IMR-90 (cell line): ENCODE measurements at regions not wholly inside any gene's neighbourhood (a gene's known extent, or its start where the extent isn't known, plus 50 kb on each side); places are given as distances from the start of the nearest gene placed in this dataset.
A peak's percentile ranks its signal among the peaks of the same experiment; 100 is the strongest.

Experiments used
- ATAC-seq: fragments of 200-7000 bp; cut with Tn5 transposase; 2 replicates; pipeline ENCODE4 v1.9.1; 2020; ENCODE audit warnings: low read depth, mild to moderate bottlenecking, moderate library complexity
- BruUV-seq: library from RNA; stranded (reverse); fragments of 400-500 nt; replicated peaks from 2 replicates; lab custom pipeline; 2021; lab: Mats Ljungman, UMichigan
- CTCF ChIA-PET: fragments of 300-600 bp; formaldehyde crosslinking; extraction: SDS; loops from one replicate; lab custom pipeline; 2021; ENCODE audit warnings: antibody characterized with exemption; lab: Yijun Ruan, JAX
- POLR2A ChIA-PET: fragments of 300-600 bp; sonication (Branson Sonifier 250); formaldehyde crosslinking; loops from one replicate; lab custom pipeline; 2022; ENCODE audit warnings: antibody characterized with exemption; ENCODE audit not compliant: unreplicated experiment; lab: Charles Lee
- DNase-seq: peaks from one replicate; pipeline ENCODE4 v3.0.0; 2013
- H2AFZ ChIP-seq: replicated peaks from 2 replicates; pipeline ENCODE3; 2013; ENCODE audit warnings: low read length, mild to moderate bottlenecking; ENCODE audit not compliant: poor library complexity
- H2AK5ac ChIP-seq: 2 replicates; pipeline ENCODE4 v1.6.1; 2013; ENCODE audit warnings: low read depth, low read length, inconsistent platforms
- H2AK9ac ChIP-seq: replicated peaks from 2 replicates; pipeline ENCODE3; 2013; ENCODE audit warnings: mild to moderate bottlenecking, low read depth, low read length, moderate library complexity; ENCODE audit not compliant: poor library complexity
- H2BK120ac ChIP-seq: 2 replicates; pipeline ENCODE4 v1.6.1; 2013; ENCODE audit warnings: low read depth, low read length, inconsistent platforms
- H2BK15ac ChIP-seq: 3 replicates; pipeline ENCODE4 v1.6.1; 2013; ENCODE audit warnings: low read depth, low read length, inconsistent platforms
- H2BK20ac ChIP-seq: 2 replicates; pipeline ENCODE4 v1.6.1; 2013; ENCODE audit warnings: low read depth, mild to moderate bottlenecking, inconsistent platforms, low read length, moderate library complexity
- H2BK5ac ChIP-seq: 2 replicates; pipeline ENCODE4 v1.6.1; 2013; ENCODE audit warnings: mild to moderate bottlenecking, low read depth, low read length, inconsistent platforms; ENCODE audit not compliant: poor library complexity, severe bottlenecking
- H3K14ac ChIP-seq: replicated peaks from 2 replicates; pipeline ENCODE4 v1.6.1; 2013; ENCODE audit warnings: low read depth, low read length, inconsistent platforms
- H3K18ac ChIP-seq: 2 replicates; pipeline ENCODE4 v1.6.1; 2013; ENCODE audit warnings: low read depth, low read length, control low read depth
- H3K23ac ChIP-seq: 2 replicates; pipeline ENCODE4 v1.6.1; 2013; ENCODE audit warnings: low read depth, low read length, inconsistent platforms
- H3K27ac ChIP-seq: 2 replicates; pipeline ENCODE4 v1.5.1; 2013; ENCODE audit warnings: mild to moderate bottlenecking, control low read depth, low read length; ENCODE audit not compliant: insufficient read depth
- H3K27me3 ChIP-seq: 2 replicates; pipeline ENCODE4 v1.6.1; 2013; ENCODE audit warnings: low read length; ENCODE audit not compliant: control insufficient read depth, insufficient read depth
- H3K36me3 ChIP-seq: 2 replicates; pipeline ENCODE4 v1.6.1; 2013; ENCODE audit warnings: low read length, mixed read lengths; ENCODE audit not compliant: control insufficient read depth, insufficient read depth
- H3K4ac ChIP-seq: 2 replicates; pipeline ENCODE4 v1.6.1; 2013; ENCODE audit warnings: low read depth, low read length, inconsistent platforms
- H3K4me1 ChIP-seq: 2 replicates; pipeline ENCODE4 v1.6.1; 2013; ENCODE audit warnings: low read length, mixed read lengths; ENCODE audit not compliant: control insufficient read depth, insufficient read depth
- H3K4me2 ChIP-seq: 2 replicates; pipeline ENCODE4 v1.6.1; 2013; ENCODE audit warnings: low read depth, mild to moderate bottlenecking, control low read depth, low read length, moderate library complexity
- H3K4me3 ChIP-seq: 2 replicates; pipeline ENCODE4 v1.5.1; 2013; ENCODE audit warnings: low read depth, mild to moderate bottlenecking, control low read depth, low read length, moderate library complexity; ENCODE audit not compliant: insufficient read depth
- H3K56ac ChIP-seq: 2 replicates; pipeline ENCODE4 v1.6.1; 2013; ENCODE audit warnings: low read length, inconsistent platforms; ENCODE audit not compliant: insufficient read depth; ENCODE audit errors: extremely low read depth
- H3K79me1 ChIP-seq, 2 experiments: 2 replicates each; pipeline ENCODE4 v1.6.1; 2013; ENCODE audit warnings: low read length in 2 of 2, inconsistent platforms in 1 of 2, low read depth in 1 of 2
- H3K9ac ChIP-seq: 2 replicates; pipeline ENCODE4 v1.6.1; 2013; ENCODE audit warnings: low read depth, low read length, control low read depth
- H3K9me1 ChIP-seq: 2 replicates; pipeline ENCODE4 v1.6.1; 2013; ENCODE audit warnings: low read length, inconsistent platforms; ENCODE audit not compliant: insufficient read depth
- H3K9me3 ChIP-seq: 2 replicates; pipeline ENCODE4 v1.6.1; 2013; ENCODE audit warnings: low read length; ENCODE audit not compliant: control insufficient read depth, insufficient read depth
- H4K20me1 ChIP-seq: 2 replicates; pipeline ENCODE4 v1.6.1; 2013; ENCODE audit warnings: low read length, inconsistent platforms; ENCODE audit not compliant: insufficient read depth
- H4K5ac ChIP-seq: 2 replicates; pipeline ENCODE4 v1.6.1; 2013; ENCODE audit warnings: mild to moderate bottlenecking, low read depth, low read length, control low read depth
- H4K8ac ChIP-seq, 2 experiments: 2 replicates each; pipeline ENCODE4 v1.6.1; 2013; ENCODE audit warnings: low read depth in 2 of 2, low read length in 2 of 2, control low read depth in 1 of 2, inconsistent platforms in 1 of 2
- H4K91ac ChIP-seq: 2 replicates; pipeline ENCODE4 v1.6.1; 2013; ENCODE audit warnings: low read depth, low read length, inconsistent platforms; ENCODE audit not compliant: insufficient read depth
- BHLHE40 ChIP-seq: fragments of 150-350 bp; IDR thresholded peaks from 2 replicates; pipeline ENCODE4 v1.6.1; 2016; ENCODE audit warnings: mild to moderate bottlenecking, low read depth, low read length
- CHD1 ChIP-seq: IDR thresholded peaks from 2 replicates; pipeline ENCODE4 v1.6.1; 2012; ENCODE audit warnings: low read depth, low read length, improper control_type of control experiment
- FOS ChIP-seq: fragments of 150-350 bp; IDR thresholded peaks from 2 replicates; pipeline ENCODE4 v1.6.1; 2016; ENCODE audit warnings: low read depth, low read length
- MAZ ChIP-seq: IDR thresholded peaks from 2 replicates; pipeline ENCODE4 v1.6.1; 2012; ENCODE audit warnings: low read depth, mild to moderate bottlenecking, low read length, improper control_type of control experiment, moderate library complexity, borderline replicate concordance
- NFE2L2 ChIP-seq: fragments of 150-350 bp; IDR thresholded peaks from 2 replicates; pipeline ENCODE4 v1.6.1; 2016; ENCODE audit warnings: low read depth, mild to moderate bottlenecking, low read length
- POLR2A ChIP-seq: IDR thresholded peaks from 2 replicates; pipeline ENCODE4 v1.6.1; 2012; ENCODE audit warnings: mild to moderate bottlenecking, low read depth, low read length
- RFX5 ChIP-seq: IDR thresholded peaks from 2 replicates; pipeline ENCODE4 v1.8.0; 2012; ENCODE audit warnings: low read depth, mild to moderate bottlenecking, low read length, moderate library complexity
- SMC3 ChIP-seq: fragments of 150-350 bp; IDR thresholded peaks from 2 replicates; pipeline ENCODE4 v1.6.1; 2016; ENCODE audit warnings: low read depth, mild to moderate bottlenecking, antibody characterized with exemption, low read length, moderate library complexity
- USF2 ChIP-seq: fragments of 150-350 bp; IDR thresholded peaks from 2 replicates; pipeline ENCODE4 v1.6.1; 2017; ENCODE audit warnings: mild to moderate bottlenecking, antibody characterized with exemption, low read length, low read depth
- WGBS, 2 experiments: methylation state at CpG; one replicate each; pipeline versions ENCODE4 v1.1.5 to v1.1.7; 2013; ENCODE audit warnings: missing lambda C conversion rate in 2 of 2; ENCODE audit not compliant: insufficient read length in 1 of 2; ENCODE audit errors: extremely low coverage in 2 of 2; 5-methylcytosine and 5-hydroxymethylcytosine counted together
- dilution Hi-C: fragments of 300-500 bp; cut with HindIII; formaldehyde crosslinking; loops from one replicate; pipeline ENCODE4 v1.14.3; 2018; ENCODE audit warnings: low sequenced_read_pairs; ENCODE audit not compliant: unreplicated experiment
- in situ Hi-C: fragments of 300-500 bp; cut with MboI; formaldehyde crosslinking; loops from 3 replicates; pipeline ENCODE4 v1.14.3; 2019; ENCODE audit warnings: low sequenced_read_pairs, inconsistent platforms, mixed read lengths
- intact Hi-C: fragments of 100-400 bp; cut with micrococcal nuclease; formaldehyde crosslinking; loops from 2 replicates; pipeline ENCODE4 v1.10.0; 2022
- TF ChIP-seq, protein P1 (sequence below): conservative IDR thresholded peaks from 2 replicates; pipeline ENCODE4 v1.5.1; 2012; ENCODE audit warnings: mild to moderate bottlenecking, low read depth, low read length, improper control_type of control experiment

DNA sequence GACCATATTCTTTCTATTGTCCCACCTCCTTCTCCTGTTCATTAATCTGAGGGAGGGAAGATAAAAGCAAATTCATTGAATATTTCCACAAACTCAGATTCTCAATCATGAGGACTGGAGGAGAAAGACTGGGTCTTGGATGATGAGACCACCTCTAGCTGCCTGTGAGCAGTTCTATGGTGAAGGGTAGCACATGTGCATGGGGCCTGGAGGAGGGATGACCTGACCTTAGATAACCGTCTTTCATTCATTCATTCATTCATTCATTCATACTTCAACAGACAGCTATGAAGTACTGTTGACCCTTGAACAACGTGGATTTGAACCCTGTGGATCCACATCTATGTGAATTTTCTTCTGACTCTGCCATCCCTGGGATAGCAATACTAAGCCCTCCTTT lies 68.4 kb downstream of the MED10 start (continued):
- TF ChIP-seq MAZ (no peak), NFE2L2 (no peak), RFX5 (no peak), POLR2A (no peak)

DNA sequence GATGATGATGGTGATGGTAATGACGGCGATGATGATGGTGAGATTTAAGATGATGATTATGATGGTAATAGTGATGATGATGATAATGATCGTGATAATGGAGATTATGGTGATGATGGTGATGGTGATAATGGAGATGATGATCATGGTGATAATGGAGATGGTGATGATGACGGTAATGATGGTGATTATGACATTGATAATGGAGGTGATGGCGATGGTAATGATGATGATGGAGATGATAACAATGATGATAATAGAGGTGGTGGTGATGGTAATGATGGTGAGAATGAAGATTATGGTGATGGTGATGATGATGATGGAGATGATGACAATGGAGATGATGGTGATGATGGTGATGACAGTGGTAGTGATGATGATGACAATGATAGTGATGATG lies 69.7 kb downstream of the MED10 start:
- ATAC-seq (no peak), DNase-seq (no peak)
- TF ChIP-seq, protein P1, sequence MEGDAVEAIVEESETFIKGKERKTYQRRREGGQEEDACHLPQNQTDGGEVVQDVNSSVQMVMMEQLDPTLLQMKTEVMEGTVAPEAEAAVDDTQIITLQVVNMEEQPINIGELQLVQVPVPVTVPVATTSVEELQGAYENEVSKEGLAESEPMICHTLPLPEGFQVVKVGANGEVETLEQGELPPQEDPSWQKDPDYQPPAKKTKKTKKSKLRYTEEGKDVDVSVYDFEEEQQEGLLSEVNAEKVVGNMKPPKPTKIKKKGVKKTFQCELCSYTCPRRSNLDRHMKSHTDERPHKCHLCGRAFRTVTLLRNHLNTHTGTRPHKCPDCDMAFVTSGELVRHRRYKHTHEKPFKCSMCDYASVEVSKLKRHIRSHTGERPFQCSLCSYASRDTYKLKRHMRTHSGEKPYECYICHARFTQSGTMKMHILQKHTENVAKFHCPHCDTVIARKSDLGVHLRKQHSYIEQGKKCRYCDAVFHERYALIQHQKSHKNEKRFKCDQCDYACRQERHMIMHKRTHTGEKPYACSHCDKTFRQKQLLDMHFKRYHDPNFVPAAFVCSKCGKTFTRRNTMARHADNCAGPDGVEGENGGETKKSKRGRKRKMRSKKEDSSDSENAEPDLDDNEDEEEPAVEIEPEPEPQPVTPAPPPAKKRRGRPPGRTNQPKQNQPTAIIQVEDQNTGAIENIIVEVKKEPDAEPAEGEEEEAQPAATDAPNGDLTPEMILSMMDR, result no peak
- no peak for TF ChIP-seq FOS
- no peak for TF ChIP-seq MAZ
- TF ChIP-seq USF2, result no peak
- no peak for TF ChIP-seq SMC3
- TF ChIP-seq BHLHE40, result no peak
- TF ChIP-seq CHD1, result no peak
- Histone ChIP-seq H3K79me1 (no peaks in the 10 kb centered on the region), H3K18ac (no peak overlapping the region), H2BK5ac (peak overlapping the region; percentile 39), H3K9me1 (no peaks in the 10 kb centered on the region), H4K20me1 (no peaks in the 10 kb centered on the region), H3K23ac (no peak overlapping the region), H3K9ac (no peak overlapping the region), H2AK9ac (no peak overlapping the region), H3K56ac (no peak overlapping the region), H3K14ac (no peak overlapping the region), H2AK5ac (no peak overlapping the region), H3K4me3 (no peak overlapping the region), H3K27ac (no peak overlapping the region), H3K36me3 (no peaks in the 10 kb centered on the region), H2BK15ac (no peak overlapping the region), H3K4ac (no peak overlapping the region), H4K91ac (no peak overlapping the region), H3K27me3 (no peaks in the 10 kb centered on the region), H2BK120ac (no peak overlapping the region), H3K4me1 (no peaks in the 10 kb centered on the region), H3K4me2 (no peak overlapping the region), H4K8ac (no peak overlapping the region), H3K9me3 (peaks cover 3% of the 10 kb centered on the region; the same call in 1 of the 2 replicates), H2AFZ (no peak overlapping the region), H4K5ac (no peak overlapping the region), H2BK20ac (no peak overlapping the region)
- POLR2A ChIA-PET, result no interaction called here
- dilution Hi-C loops (no loop called here), in situ Hi-C loops (no loop called here), intact Hi-C loops (no loop called here)
- BruUV-seq, result no TSS peak
- 61 to 100% methylated on average over 2 to 5 of the region's 5 CpGs for WGBS, 2 experiments
- CTCF ChIA-PET, result no interaction called here
